ENCODE measurements at regions not wholly inside any gene's neighbourhood (a gene's known extent, or its start where the extent isn't known, plus 50 kb on each side); places are given as distances from the start of the nearest gene placed in this dataset.

GRCh38 chr5:166810721-166811120 is 1480.7 kb upstream of the WWC1 start:
- TF ChIP-seq, protein P1, sequence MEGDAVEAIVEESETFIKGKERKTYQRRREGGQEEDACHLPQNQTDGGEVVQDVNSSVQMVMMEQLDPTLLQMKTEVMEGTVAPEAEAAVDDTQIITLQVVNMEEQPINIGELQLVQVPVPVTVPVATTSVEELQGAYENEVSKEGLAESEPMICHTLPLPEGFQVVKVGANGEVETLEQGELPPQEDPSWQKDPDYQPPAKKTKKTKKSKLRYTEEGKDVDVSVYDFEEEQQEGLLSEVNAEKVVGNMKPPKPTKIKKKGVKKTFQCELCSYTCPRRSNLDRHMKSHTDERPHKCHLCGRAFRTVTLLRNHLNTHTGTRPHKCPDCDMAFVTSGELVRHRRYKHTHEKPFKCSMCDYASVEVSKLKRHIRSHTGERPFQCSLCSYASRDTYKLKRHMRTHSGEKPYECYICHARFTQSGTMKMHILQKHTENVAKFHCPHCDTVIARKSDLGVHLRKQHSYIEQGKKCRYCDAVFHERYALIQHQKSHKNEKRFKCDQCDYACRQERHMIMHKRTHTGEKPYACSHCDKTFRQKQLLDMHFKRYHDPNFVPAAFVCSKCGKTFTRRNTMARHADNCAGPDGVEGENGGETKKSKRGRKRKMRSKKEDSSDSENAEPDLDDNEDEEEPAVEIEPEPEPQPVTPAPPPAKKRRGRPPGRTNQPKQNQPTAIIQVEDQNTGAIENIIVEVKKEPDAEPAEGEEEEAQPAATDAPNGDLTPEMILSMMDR (IDR thresholded peaks at IDR 0.05; ENCODE audit: low read depth, low read length, missing control alignments): no peak
- H3K4me3 ChIP-seq (replicated peaks; ENCODE audit: low read depth, low read length): no peak overlapping the region
- no peak for DNase-seq (ENCODE audit: extremely low read depth, low read depth)

GRCh38 chr5:166823360-166823759 is 1468.1 kb upstream of the WWC1 start:
- TF ChIP-seq, protein P1 (IDR thresholded peaks at IDR 0.05; ENCODE audit: low read depth, low read length, missing control alignments): no peak

DNA sequence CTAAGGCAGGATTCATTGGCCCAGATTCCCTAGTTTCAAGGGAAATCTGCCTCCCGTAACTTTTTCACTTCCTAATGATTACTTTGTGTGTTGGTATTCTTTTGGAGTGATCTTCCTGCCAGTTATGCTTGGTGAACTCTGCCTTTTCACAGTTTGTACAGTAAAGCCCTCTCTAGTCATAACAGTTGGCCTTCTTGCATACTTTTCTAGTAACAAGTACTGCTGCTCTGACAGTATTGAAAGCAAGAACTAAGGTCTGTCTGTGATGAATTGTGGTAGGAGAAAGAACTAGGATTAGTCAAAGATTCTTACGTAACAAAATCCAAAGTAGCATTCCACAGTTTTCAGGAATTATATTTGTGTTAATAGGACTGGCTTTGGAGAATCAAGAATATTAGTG is 1457.2 kb upstream of the WWC1 start:
- no peak for DNase-seq (ENCODE audit: extremely low read depth, low read depth)
- TF ChIP-seq, protein P1 (IDR thresholded peaks at IDR 0.05; ENCODE audit: low read depth, low read length, missing control alignments): no peak
- no peak overlapping the region for H3K4me3 ChIP-seq (replicated peaks; ENCODE audit: low read depth, low read length)

More at GRCh38 chr5:166823360-166823759, 1468.1 kb upstream of the WWC1 start:
- no peak overlapping the region for H3K4me3 ChIP-seq (replicated peaks; ENCODE audit: low read depth, low read length)
- DNase-seq (ENCODE audit: extremely low read depth, low read depth): no peak

DNA sequence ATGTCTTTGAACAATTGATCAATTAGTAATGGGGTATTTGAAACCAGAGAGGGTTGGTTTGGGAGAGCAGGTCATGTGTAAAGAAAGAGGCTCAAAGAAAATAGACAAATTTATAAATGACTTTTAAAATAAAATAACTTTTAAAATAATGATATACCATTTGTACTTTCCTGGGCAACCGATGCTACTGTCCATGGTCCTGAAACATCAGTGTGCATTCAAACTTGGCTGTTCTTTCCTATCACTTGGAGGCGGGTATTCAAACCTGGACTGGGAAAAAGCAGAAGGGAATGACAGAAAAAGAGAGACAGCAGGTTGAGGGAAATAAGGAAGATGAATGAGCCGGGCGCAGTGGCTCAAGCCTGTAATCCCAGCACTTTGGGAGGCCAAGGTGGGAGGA is 1446.4 kb upstream of the WWC1 start:
- no peak for DNase-seq (ENCODE audit: extremely low read depth, low read depth)
- TF ChIP-seq, protein P1 (IDR thresholded peaks at IDR 0.05; ENCODE audit: low read depth, low read length, missing control alignments): no peak
- no peak overlapping the region for H3K4me3 ChIP-seq (replicated peaks; ENCODE audit: low read depth, low read length)

- TF ChIP-seq, protein P1 (IDR thresholded peaks at IDR 0.05; ENCODE audit: low read depth, low read length, missing control alignments): no peak
- H3K4me3 ChIP-seq (replicated peaks; ENCODE audit: low read depth, low read length): no peak overlapping the region
- no peak for DNase-seq (ENCODE audit: extremely low read depth, low read depth)
Measured at GRCh38 chr5:166856791-166857190, 1434.7 kb upstream of the WWC1 start.

- H3K4me3 ChIP-seq (replicated peaks; ENCODE audit: low read depth, low read length): no peak overlapping the region
- TF ChIP-seq, protein P1 (IDR thresholded peaks at IDR 0.05; ENCODE audit: low read depth, low read length, missing control alignments): no peak
- DNase-seq (ENCODE audit: extremely low read depth, low read depth): no peak
Measured at GRCh38 chr5:166860426-166860825, 1431.0 kb upstream of the WWC1 start.

DNA sequence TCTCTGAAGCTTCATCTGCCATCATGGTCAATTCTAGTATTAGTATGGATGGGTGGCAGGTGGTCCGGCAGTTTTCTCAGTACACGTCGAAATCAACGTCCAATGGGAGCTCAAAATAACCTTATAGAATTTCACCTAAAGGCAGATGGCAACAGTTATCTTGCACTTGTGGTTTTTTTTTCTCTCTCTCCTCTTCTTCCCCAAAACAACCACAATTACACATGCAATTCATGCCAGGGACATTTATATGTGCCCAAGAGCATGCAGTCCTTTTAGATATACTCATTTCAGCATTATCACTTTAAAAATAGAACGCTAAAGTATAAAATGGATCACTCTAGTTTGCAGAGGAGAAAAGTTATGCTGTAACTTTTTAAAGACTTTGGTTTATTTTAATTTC is 1428.9 kb upstream of the WWC1 start:
- DNase-seq (ENCODE audit: extremely low read depth, low read depth): no peak
- TF ChIP-seq, protein P1 (IDR thresholded peaks at IDR 0.05; ENCODE audit: low read depth, low read length, missing control alignments): no peak

More for the DNA sequence above, 1428.9 kb upstream of the WWC1 start:
- H3K4me3 ChIP-seq (replicated peaks; ENCODE audit: low read depth, low read length): no peak overlapping the region
